ENCODE measurements at regions not wholly inside any gene's neighbourhood (a gene's known extent, or its start where the extent isn't known, plus 50 kb on each side); places are given as distances from the start of the nearest gene placed in this dataset.

DNA sequence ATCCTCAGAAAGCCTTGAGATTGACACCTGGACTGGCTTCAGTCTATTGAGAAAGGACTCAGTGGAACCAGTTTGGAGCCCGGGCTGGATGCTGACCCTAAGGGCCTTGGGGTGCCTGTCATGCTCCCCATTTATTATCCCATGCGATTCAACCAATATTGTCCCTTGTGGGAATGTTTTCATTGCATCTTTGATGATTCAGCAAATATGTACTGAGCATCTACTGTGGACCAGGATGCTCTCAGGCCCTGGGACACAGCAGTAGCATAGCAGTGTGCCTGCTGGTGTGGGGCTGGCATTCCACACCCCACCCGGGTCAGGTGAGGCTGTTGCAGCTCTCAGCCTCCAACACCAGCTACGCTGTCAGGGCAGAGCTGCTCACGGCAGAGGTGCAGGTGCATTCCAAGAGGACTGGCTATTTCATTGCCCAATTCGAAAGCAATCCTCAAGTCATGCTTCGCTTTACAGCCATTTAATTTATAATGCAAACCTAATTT lies 586.0 kb downstream of the TCERG1L start:
- ATAC-seq (ENCODE audit: insufficient read depth, low FRiP score) = no peak
- Histone ChIP-seq H3K36me3 (ENCODE audit: control insufficient read depth in 4 of 4, insufficient read depth in 4 of 4, low read length in 4 of 4) (no peaks in the 10 kb centered on the region), H3K4me3 (no peak overlapping the region), H3K9me3 (ENCODE audit: control insufficient read depth in 4 of 4, insufficient read depth in 3 of 4, low read length in 3 of 4) (no peaks in the 10 kb centered on the region), H3K4me1 (ENCODE audit: control insufficient read depth in 5 of 5, insufficient read depth in 5 of 5, low read length in 5 of 5) (no peaks in the 10 kb centered on the region), H3K27ac (ENCODE audit: low read depth in 1 of 2, low read length in 1 of 2) (no peak overlapping the region), H3K9ac (ENCODE audit: insufficient read depth in 1 of 2, low read length in 2 of 2) (no peak overlapping the region), H3K27me3 (ENCODE audit: control insufficient read depth in 3 of 3, insufficient read depth in 3 of 3, low read length in 2 of 3) (no peaks in the 10 kb centered on the region)
- DNase-seq = no peak
- TF ChIP-seq, protein P1, sequence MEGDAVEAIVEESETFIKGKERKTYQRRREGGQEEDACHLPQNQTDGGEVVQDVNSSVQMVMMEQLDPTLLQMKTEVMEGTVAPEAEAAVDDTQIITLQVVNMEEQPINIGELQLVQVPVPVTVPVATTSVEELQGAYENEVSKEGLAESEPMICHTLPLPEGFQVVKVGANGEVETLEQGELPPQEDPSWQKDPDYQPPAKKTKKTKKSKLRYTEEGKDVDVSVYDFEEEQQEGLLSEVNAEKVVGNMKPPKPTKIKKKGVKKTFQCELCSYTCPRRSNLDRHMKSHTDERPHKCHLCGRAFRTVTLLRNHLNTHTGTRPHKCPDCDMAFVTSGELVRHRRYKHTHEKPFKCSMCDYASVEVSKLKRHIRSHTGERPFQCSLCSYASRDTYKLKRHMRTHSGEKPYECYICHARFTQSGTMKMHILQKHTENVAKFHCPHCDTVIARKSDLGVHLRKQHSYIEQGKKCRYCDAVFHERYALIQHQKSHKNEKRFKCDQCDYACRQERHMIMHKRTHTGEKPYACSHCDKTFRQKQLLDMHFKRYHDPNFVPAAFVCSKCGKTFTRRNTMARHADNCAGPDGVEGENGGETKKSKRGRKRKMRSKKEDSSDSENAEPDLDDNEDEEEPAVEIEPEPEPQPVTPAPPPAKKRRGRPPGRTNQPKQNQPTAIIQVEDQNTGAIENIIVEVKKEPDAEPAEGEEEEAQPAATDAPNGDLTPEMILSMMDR (IDR thresholded peaks at IDR 0.05; ENCODE audit: control extremely low read depth, extremely low read depth) = no peak
- 85 to 87% methylated on average over 7 of the region's 7 CpGs for WGBS, 2 donors

DNA sequence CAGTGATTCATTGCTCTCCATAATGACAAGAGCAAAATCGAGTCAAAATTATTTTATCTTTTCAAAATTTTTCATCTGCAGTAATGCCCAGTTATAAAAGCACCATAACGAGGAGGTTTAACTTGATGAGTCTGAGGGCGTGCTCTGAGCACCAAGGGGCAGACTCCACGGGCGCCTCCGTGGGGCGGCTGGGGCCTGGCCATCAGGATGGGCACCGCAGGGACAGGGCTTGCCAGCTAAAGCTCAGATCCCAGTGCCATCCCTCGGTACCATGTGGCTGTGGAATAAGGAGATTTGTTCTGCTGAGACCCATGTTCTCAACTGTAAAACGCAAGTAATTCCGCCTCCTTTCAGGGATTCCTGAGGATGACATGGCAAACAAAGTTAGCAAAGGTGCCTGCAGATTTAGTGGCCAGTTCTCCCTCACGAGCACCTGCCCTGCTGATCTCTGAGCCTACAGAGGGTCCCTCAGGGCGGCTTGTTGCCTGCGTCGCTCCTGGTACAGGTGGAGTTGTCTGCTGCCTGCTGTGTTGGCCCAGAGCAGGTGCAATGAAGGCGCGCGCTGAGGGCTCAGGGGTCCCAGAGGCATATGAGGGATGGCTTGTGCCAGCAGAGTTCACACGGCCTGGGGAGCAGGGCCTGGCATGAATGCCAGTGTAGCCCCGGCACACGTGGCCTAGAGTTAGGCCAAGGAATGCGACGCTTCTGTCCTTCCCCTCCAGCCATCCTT lies 584.4 kb downstream of the TCERG1L start:
- 88% methylated on average over 23 of the region's 23 CpGs for WGBS, 2 donors
- Histone ChIP-seq H3K9me3 (ENCODE audit: control insufficient read depth in 4 of 4, insufficient read depth in 3 of 4, low read length in 3 of 4) (no peaks in the 10 kb centered on the region), H3K27ac (ENCODE audit: low read depth in 1 of 2, low read length in 1 of 2) (no peak overlapping the region), H3K4me3 (no peak overlapping the region), H3K27me3 (ENCODE audit: control insufficient read depth in 3 of 3, insufficient read depth in 3 of 3, low read length in 2 of 3) (no peaks in the 10 kb centered on the region), H3K9ac (ENCODE audit: insufficient read depth in 1 of 2, low read length in 2 of 2) (no peak overlapping the region), H3K36me3 (ENCODE audit: control insufficient read depth in 4 of 4, insufficient read depth in 4 of 4, low read length in 4 of 4) (no peaks in the 10 kb centered on the region), H3K4me1 (ENCODE audit: control insufficient read depth in 5 of 5, insufficient read depth in 5 of 5, low read length in 5 of 5) (no peaks in the 10 kb centered on the region)
- DNase-seq (no peak), ATAC-seq (ENCODE audit: insufficient read depth, low FRiP score) (no peak)
- TF ChIP-seq, protein P1 (IDR thresholded peaks at IDR 0.05; ENCODE audit: control extremely low read depth, extremely low read depth) = no peak

DNA sequence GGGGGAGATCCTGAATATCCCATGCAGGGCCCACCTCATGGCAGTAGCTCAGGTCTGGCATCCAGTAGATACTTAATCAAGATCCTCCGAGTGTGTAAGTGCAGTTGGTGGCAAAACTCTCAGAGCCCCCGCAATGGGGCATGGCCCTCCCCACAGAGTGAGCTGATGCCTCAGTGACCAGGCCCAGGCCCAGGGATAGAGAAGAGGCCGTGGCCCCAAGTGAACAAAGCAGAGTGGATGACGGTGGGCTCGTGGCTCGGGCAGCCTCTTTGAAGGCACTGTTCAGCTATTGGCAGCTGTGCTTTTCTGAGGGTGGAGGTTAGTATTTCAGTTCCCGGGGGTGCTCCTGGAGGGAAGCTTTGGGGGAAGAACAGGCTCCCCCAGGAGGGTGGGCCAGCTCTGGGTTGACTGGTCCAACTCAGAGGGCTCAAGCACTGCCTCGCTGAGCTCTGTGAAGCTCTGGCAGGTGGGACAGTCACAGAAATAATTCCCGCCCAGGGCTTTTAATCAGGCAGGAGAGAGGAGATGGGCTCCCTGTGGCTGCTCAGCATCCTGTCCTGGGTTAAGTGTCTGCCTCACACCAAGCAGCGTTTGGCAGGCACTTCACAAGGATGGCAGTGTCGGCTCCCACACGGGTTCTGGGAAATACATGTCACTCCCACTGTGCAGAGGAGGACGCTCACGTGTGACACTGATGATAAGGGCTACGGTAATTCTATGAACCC lies 583.6 kb downstream of the TCERG1L start:
- 62 to 63% methylated on average over 13 to 15 of the region's 15 CpGs for WGBS, 2 donors

More for the DNA sequence above, 583.6 kb downstream of the TCERG1L start:
- no peaks in the 10 kb centered on the region for H3K4me1 ChIP-seq (ENCODE audit: control insufficient read depth in 5 of 5, insufficient read depth in 5 of 5, low read length in 5 of 5)
- H3K4me3 ChIP-seq = no peak overlapping the region
- H3K9me3 ChIP-seq (ENCODE audit: control insufficient read depth in 4 of 4, insufficient read depth in 3 of 4, low read length in 3 of 4) = no peaks in the 10 kb centered on the region
- no peaks in the 10 kb centered on the region for H3K36me3 ChIP-seq (ENCODE audit: control insufficient read depth in 4 of 4, insufficient read depth in 4 of 4, low read length in 4 of 4)
- no peak overlapping the region for H3K27ac ChIP-seq (ENCODE audit: low read depth in 1 of 2, low read length in 1 of 2)
- no peak for ATAC-seq (ENCODE audit: insufficient read depth, low FRiP score)
- H3K27me3 ChIP-seq (ENCODE audit: control insufficient read depth in 3 of 3, insufficient read depth in 3 of 3, low read length in 2 of 3) = no peaks in the 10 kb centered on the region
- TF ChIP-seq, protein P1 (IDR thresholded peaks at IDR 0.05; ENCODE audit: control extremely low read depth, extremely low read depth) = no peak
- H3K9ac ChIP-seq (ENCODE audit: insufficient read depth in 1 of 2, low read length in 2 of 2) = no peak overlapping the region
- DNase-seq = no peak
